MCF 10A (cell line): ENCODE measurements at regions not wholly inside any gene's neighbourhood (a gene's known extent, or its start where the extent isn't known, plus 50 kb on each side); places are given as distances from the start of the nearest gene placed in this dataset.

Experiments
- BruUV-seq: library from RNA; stranded (reverse); fragments of 400-500 nt; replicated peaks from 2 replicates; lab custom pipeline; 2021; lab: Mats Ljungman, UMichigan
- CTCF ChIA-PET: fragments of 300-600 bp; sonication (Branson Sonifier 250); formaldehyde crosslinking; extraction: SDS; loops from one replicate; lab custom pipeline; 2021; ENCODE audit warnings: antibody characterized with exemption, inconsistent platforms; lab: Yijun Ruan, JAX
- POLR2A ChIA-PET: fragments of 300-600, 350-650 bp; sonication (Branson Sonifier 250); formaldehyde crosslinking; extraction: SDS; loops from one replicate; lab custom pipeline; 2020; ENCODE audit warnings: antibody characterized with exemption, inconsistent platforms; lab: Yijun Ruan, JAX
- DNase-seq: peaks from one replicate; pipeline ENCODE4 v3.0.0-alpha.2; 2018; ENCODE audit not compliant: unreplicated experiment
- H3K27ac Mint-ChIP-seq: one replicate; pipeline ENCODE4 v1.8.0; 2022; ENCODE audit warnings: mild to moderate bottlenecking, low read depth, mixed read lengths; ENCODE audit not compliant: unreplicated experiment
- H3K27me3 Mint-ChIP-seq: one replicate; pipeline ENCODE4 v1.8.0; 2022; ENCODE audit warnings: mixed read lengths; ENCODE audit not compliant: insufficient read depth, unreplicated experiment
- H3K36me3 Mint-ChIP-seq: one replicate; pipeline ENCODE4 v1.8.0; 2022; ENCODE audit warnings: mild to moderate bottlenecking, moderate library complexity, mixed read lengths; ENCODE audit not compliant: insufficient read depth, unreplicated experiment
- H3K4me1 Mint-ChIP-seq: one replicate; pipeline ENCODE4 v1.8.0; 2022; ENCODE audit warnings: mixed read lengths; ENCODE audit not compliant: insufficient read depth, unreplicated experiment
- H3K4me3 Mint-ChIP-seq: one replicate; pipeline ENCODE4 v1.8.0; 2022; ENCODE audit warnings: mild to moderate bottlenecking, moderate library complexity, mixed read lengths; ENCODE audit not compliant: unreplicated experiment
- H3K9me3 Mint-ChIP-seq: one replicate; pipeline ENCODE4 v1.8.0; 2022; ENCODE audit warnings: mixed read lengths; ENCODE audit not compliant: unreplicated experiment
- CTCF ChIP-seq: fragments of 200-600 bp; IDR thresholded peaks from one replicate; pipeline ENCODE4 v1.8.0; 2022; ENCODE audit warnings: antibody characterized with exemption, mild to moderate bottlenecking; ENCODE audit not compliant: unreplicated experiment
- intact Hi-C: fragments of 100-400 bp; cut with micrococcal nuclease; formaldehyde crosslinking; loops from 2 replicates; pipeline ENCODE4 v1.14.1; 2022

GRCh38 chr12:89041078-89041477 lies 311.2 kb downstream of the DUSP6 start:
- no peak for DNase-seq
- no peak overlapping the region for H3K4me3 Mint-ChIP-seq
- ChIA-PET POLR2A (no interaction called here), CTCF (interaction anchor here (0.9 to 1.2 kb wide), 2 partner anchors 10 to 421 kb away, joined by 3 to 4 read pairs; no protein-coding TSS in a partner anchor)
- no peaks in the 10 kb centered on the region for H3K27me3 Mint-ChIP-seq
- no peak for TF ChIP-seq CTCF
- no peaks in the 10 kb centered on the region for H3K4me1 Mint-ChIP-seq
- no peaks in the 10 kb centered on the region for H3K36me3 Mint-ChIP-seq
- no TSS peak for BruUV-seq
- H3K27ac Mint-ChIP-seq: no peak overlapping the region
- H3K9me3 Mint-ChIP-seq: no peaks in the 10 kb centered on the region
- intact Hi-C loops: no loop called here

- no peaks in the 10 kb centered on the region for H3K36me3 Mint-ChIP-seq
- H3K27me3 Mint-ChIP-seq: no peaks in the 10 kb centered on the region
- H3K27ac Mint-ChIP-seq: no peak overlapping the region
- no TSS peak for BruUV-seq
- intact Hi-C loops: no loop called here
- TF ChIP-seq CTCF: no peak
- no peak overlapping the region for H3K4me3 Mint-ChIP-seq
- DNase-seq: no peak
- ChIA-PET POLR2A (no interaction called here), CTCF (interaction anchor here (1.5 kb wide), 1 partner anchor 484 kb away, joined by 3 read pairs; the partner anchor contains the start of gene GALNT4)
- no peaks in the 10 kb centered on the region for H3K4me1 Mint-ChIP-seq
- H3K9me3 Mint-ChIP-seq: no peaks in the 10 kb centered on the region
These were observed 311.9 kb downstream of the DUSP6 start for GRCh38 chr12:89040146-89040964.

GRCh38 chr12:89038831-89039512 lies 313.3 kb downstream of the DUSP6 start:
- no peaks in the 10 kb centered on the region for H3K9me3 Mint-ChIP-seq
- no peak overlapping the region for H3K4me3 Mint-ChIP-seq

More at GRCh38 chr12:89038831-89039512, 313.3 kb downstream of the DUSP6 start:
- Mint-ChIP-seq H3K4me1 (no peaks in the 10 kb centered on the region), H3K36me3 (no peaks in the 10 kb centered on the region), H3K27ac (no peak overlapping the region), H3K27me3 (no peaks in the 10 kb centered on the region)
- intact Hi-C loops: no loop called here
- POLR2A ChIA-PET: no interaction called here
- no peak for DNase-seq
- no TSS peak for BruUV-seq
- no peak for TF ChIP-seq CTCF
- CTCF ChIA-PET: interaction anchor here (0.6 to 1.5 kb wide), 6 partner anchors 8 to 486 kb away, joined by 3 to 6 read pairs (median 4); partner anchors contain the start of gene GALNT4
